ENCODE measurements at regions not wholly inside any gene's neighbourhood (a gene's known extent, or its start where the extent isn't known, plus 50 kb on each side); places are given as distances from the start of the nearest gene placed in this dataset.

- no peak for DNase-seq
These were observed 335.0 kb downstream of the TGFB2 start for GRCh38 chr1:218679988-218680748.

- DNase-seq: no peak
These were observed 338.1 kb downstream of the TGFB2 start for GRCh38 chr1:218683242-218683641.

GRCh38 chr1:218686258-218686657 lies 341.1 kb downstream of the TGFB2 start:
- no peak for DNase-seq

GRCh38 chr1:218686761-218687160 lies 341.6 kb downstream of the TGFB2 start:
- DNase-seq: no peak

GRCh38 chr1:218692808-218693207 lies 347.7 kb downstream of the TGFB2 start:
- no peak for DNase-seq

GRCh38 chr1:218693599-218693998 lies 348.5 kb downstream of the TGFB2 start:
- DNase-seq: no peak

- no peak for DNase-seq
These were observed 348.9 kb downstream of the TGFB2 start for GRCh38 chr1:218694085-218694484.

GRCh38 chr1:218694636-218695035 lies 349.5 kb downstream of the TGFB2 start:
- no peak for DNase-seq

GRCh38 chr1:218695525-218695924 lies 350.4 kb downstream of the TGFB2 start:
- no peak for DNase-seq

- no peak for DNase-seq
These were observed 353.0 kb downstream of the TGFB2 start for GRCh38 chr1:218698141-218698540.

- DNase-seq: no peak
These were observed 354.3 kb downstream of the TGFB2 start for GRCh38 chr1:218699421-218699820.

GRCh38 chr1:218699865-218700264 lies 354.7 kb downstream of the TGFB2 start:
- no peak for DNase-seq

GRCh38 chr1:218700666-218701065 lies 355.5 kb downstream of the TGFB2 start:
- DNase-seq: no peak

- DNase-seq: no peak
These were observed 356.0 kb downstream of the TGFB2 start for GRCh38 chr1:218701131-218701530.

GRCh38 chr1:218702775-218703174 lies 357.6 kb downstream of the TGFB2 start:
- DNase-seq: no peak

- DNase-seq: no peak
These were observed 358.7 kb downstream of the TGFB2 start for GRCh38 chr1:218703836-218704235.

- DNase-seq: peak; percentile 50
These were observed 360.3 kb downstream of the TGFB2 start for GRCh38 chr1:218705391-218705790.

- DNase-seq: peak; percentile 70
These were observed 361.1 kb downstream of the TGFB2 start for GRCh38 chr1:218705911-218706893.

GRCh38 chr1:218711001-218711400 lies 365.9 kb downstream of the TGFB2 start:
- DNase-seq: peak; percentile 25

GRCh38 chr1:218711884-218712674 lies 366.9 kb downstream of the TGFB2 start:
- DNase-seq: no peak

- no peak for DNase-seq
These were observed 367.5 kb downstream of the TGFB2 start for GRCh38 chr1:218712677-218713076.

- DNase-seq: no peak
These were observed 371.0 kb downstream of the TGFB2 start for GRCh38 chr1:218715961-218716669.
